ENCODE measurements at regions not wholly inside any gene's neighbourhood (a gene's known extent, or its start where the extent isn't known, plus 50 kb on each side); places are given as distances from the start of the nearest gene placed in this dataset.
A peak's percentile ranks its signal among the peaks of the same experiment; 100 is the strongest.

GRCh38 chr10:89857431-89858042 lies 156.1 kb downstream of the KIF20B start:
- H3K27me3 ChIP-seq (ENCODE audit: low read depth, low read length) = no peaks in the 10 kb centered on the region
- H3K4me3 ChIP-seq (ENCODE audit: low read depth in 1 of 2, low read length in 2 of 2) = no peak overlapping the region
- H3K9me3 ChIP-seq (ENCODE audit: control insufficient read depth in 1 of 2, low read length in 2 of 2) = no peaks in the 10 kb centered on the region
- no peaks in the 10 kb centered on the region for H3K36me3 ChIP-seq (ENCODE audit: control insufficient read depth in 1 of 2, insufficient read depth in 2 of 2, low read length in 2 of 2)
- no peaks in the 10 kb centered on the region for H3K4me1 ChIP-seq (ENCODE audit: control insufficient read depth in 1 of 2, insufficient read depth in 2 of 2, low read length in 2 of 2)
- H3K27ac ChIP-seq (ENCODE audit: low read length) = no peak overlapping the region

- Histone ChIP-seq H3K9me3 (ENCODE audit: control insufficient read depth in 1 of 2, low read length in 2 of 2) (no peaks in the 10 kb centered on the region), H3K36me3 (ENCODE audit: control insufficient read depth in 1 of 2, insufficient read depth in 2 of 2, low read length in 2 of 2) (no peaks in the 10 kb centered on the region), H3K27me3 (ENCODE audit: low read depth, low read length) (no peaks in the 10 kb centered on the region), H3K4me1 (ENCODE audit: control insufficient read depth in 1 of 2, insufficient read depth in 2 of 2, low read length in 2 of 2) (no peaks in the 10 kb centered on the region), H3K27ac (ENCODE audit: low read length) (peak overlapping the region; percentile 45), H3K4me3 (ENCODE audit: low read depth in 1 of 2, low read length in 2 of 2) (peak overlapping the region in 1 of 2 donors; percentile 45)
These were observed 159.8 kb downstream of the KIF20B start for GRCh38 chr10:89861199-89861573.

GRCh38 chr10:89861584-89862301 lies 160.4 kb downstream of the KIF20B start:
- Histone ChIP-seq H3K36me3 (ENCODE audit: control insufficient read depth in 1 of 2, insufficient read depth in 2 of 2, low read length in 2 of 2) (no peaks in the 10 kb centered on the region), H3K27me3 (ENCODE audit: low read depth, low read length) (no peaks in the 10 kb centered on the region), H3K4me3 (ENCODE audit: low read depth in 1 of 2, low read length in 2 of 2) (no peak overlapping the region), H3K27ac (ENCODE audit: low read length) (peak overlapping the region; percentile 24), H3K4me1 (ENCODE audit: control insufficient read depth in 1 of 2, insufficient read depth in 2 of 2, low read length in 2 of 2) (no peaks in the 10 kb centered on the region), H3K9me3 (ENCODE audit: control insufficient read depth in 1 of 2, low read length in 2 of 2) (no peaks in the 10 kb centered on the region)

GRCh38 chr10:89867964-89868363 lies 166.6 kb downstream of the KIF20B start:
- Histone ChIP-seq H3K36me3 (ENCODE audit: control insufficient read depth in 1 of 2, insufficient read depth in 2 of 2, low read length in 2 of 2) (no peaks in the 10 kb centered on the region), H3K4me1 (ENCODE audit: control insufficient read depth in 1 of 2, insufficient read depth in 2 of 2, low read length in 2 of 2) (no peaks in the 10 kb centered on the region), H3K27ac (ENCODE audit: low read length) (no peak overlapping the region), H3K9me3 (ENCODE audit: control insufficient read depth in 1 of 2, low read length in 2 of 2) (no peaks in the 10 kb centered on the region), H3K27me3 (ENCODE audit: low read depth, low read length) (no peaks in the 10 kb centered on the region), H3K4me3 (ENCODE audit: low read depth in 1 of 2, low read length in 2 of 2) (no peak overlapping the region)

GRCh38 chr10:89869180-89869579 lies 167.8 kb downstream of the KIF20B start:
- Histone ChIP-seq H3K27ac (ENCODE audit: low read length) (no peak overlapping the region), H3K36me3 (ENCODE audit: control insufficient read depth in 1 of 2, insufficient read depth in 2 of 2, low read length in 2 of 2) (no peaks in the 10 kb centered on the region), H3K4me1 (ENCODE audit: control insufficient read depth in 1 of 2, insufficient read depth in 2 of 2, low read length in 2 of 2) (no peaks in the 10 kb centered on the region)

GRCh38 chr10:89869592-89870156 lies 168.3 kb downstream of the KIF20B start:
- Histone ChIP-seq H3K4me3 (ENCODE audit: low read depth in 1 of 2, low read length in 2 of 2) (no peak overlapping the region), H3K36me3 (ENCODE audit: control insufficient read depth in 1 of 2, insufficient read depth in 2 of 2, low read length in 2 of 2) (no peaks in the 10 kb centered on the region), H3K4me1 (ENCODE audit: control insufficient read depth in 1 of 2, insufficient read depth in 2 of 2, low read length in 2 of 2) (no peaks in the 10 kb centered on the region), H3K9me3 (ENCODE audit: control insufficient read depth in 1 of 2, low read length in 2 of 2) (no peaks in the 10 kb centered on the region), H3K27me3 (ENCODE audit: low read depth, low read length) (no peaks in the 10 kb centered on the region), H3K27ac (ENCODE audit: low read length) (no peak overlapping the region)

More at GRCh38 chr10:89869180-89869579, 167.8 kb downstream of the KIF20B start:
- Histone ChIP-seq H3K27me3 (ENCODE audit: low read depth, low read length) (no peaks in the 10 kb centered on the region), H3K4me3 (ENCODE audit: low read depth in 1 of 2, low read length in 2 of 2) (no peak overlapping the region), H3K9me3 (ENCODE audit: control insufficient read depth in 1 of 2, low read length in 2 of 2) (no peaks in the 10 kb centered on the region)

GRCh38 chr10:89870936-89871335 lies 169.5 kb downstream of the KIF20B start:
- no peak overlapping the region for H3K4me3 ChIP-seq (ENCODE audit: low read depth in 1 of 2, low read length in 2 of 2)
- H3K27me3 ChIP-seq (ENCODE audit: low read depth, low read length) = no peaks in the 10 kb centered on the region
- H3K4me1 ChIP-seq (ENCODE audit: control insufficient read depth in 1 of 2, insufficient read depth in 2 of 2, low read length in 2 of 2) = no peaks in the 10 kb centered on the region
- H3K36me3 ChIP-seq (ENCODE audit: control insufficient read depth in 1 of 2, insufficient read depth in 2 of 2, low read length in 2 of 2) = no peaks in the 10 kb centered on the region
- no peak overlapping the region for H3K27ac ChIP-seq (ENCODE audit: low read length)
- no peaks in the 10 kb centered on the region for H3K9me3 ChIP-seq (ENCODE audit: control insufficient read depth in 1 of 2, low read length in 2 of 2)

- H3K27me3 ChIP-seq (ENCODE audit: low read depth, low read length) = no peaks in the 10 kb centered on the region
- no peaks in the 10 kb centered on the region for H3K36me3 ChIP-seq (ENCODE audit: control insufficient read depth in 1 of 2, insufficient read depth in 2 of 2, low read length in 2 of 2)
- no peak overlapping the region for H3K4me3 ChIP-seq (ENCODE audit: low read depth in 1 of 2, low read length in 2 of 2)
- H3K27ac ChIP-seq (ENCODE audit: low read length) = no peak overlapping the region
- H3K4me1 ChIP-seq (ENCODE audit: control insufficient read depth in 1 of 2, insufficient read depth in 2 of 2, low read length in 2 of 2) = no peaks in the 10 kb centered on the region
- no peaks in the 10 kb centered on the region for H3K9me3 ChIP-seq (ENCODE audit: control insufficient read depth in 1 of 2, low read length in 2 of 2)
These were observed 171.7 kb downstream of the KIF20B start for GRCh38 chr10:89873055-89873454.

GRCh38 chr10:89875557-89875956 lies 174.2 kb downstream of the KIF20B start:
- H3K9me3 ChIP-seq (ENCODE audit: control insufficient read depth in 1 of 2, low read length in 2 of 2) = peaks cover 0 to 2% of the 10 kb centered on the region in 2 donors
- H3K27ac ChIP-seq (ENCODE audit: low read length) = no peak overlapping the region
- no peaks in the 10 kb centered on the region for H3K4me1 ChIP-seq (ENCODE audit: control insufficient read depth in 1 of 2, insufficient read depth in 2 of 2, low read length in 2 of 2)
- no peaks in the 10 kb centered on the region for H3K27me3 ChIP-seq (ENCODE audit: low read depth, low read length)
- H3K4me3 ChIP-seq (ENCODE audit: low read depth in 1 of 2, low read length in 2 of 2) = no peak overlapping the region
- no peaks in the 10 kb centered on the region for H3K36me3 ChIP-seq (ENCODE audit: control insufficient read depth in 1 of 2, insufficient read depth in 2 of 2, low read length in 2 of 2)

GRCh38 chr10:89879121-89879520 lies 177.7 kb downstream of the KIF20B start:
- no peaks in the 10 kb centered on the region for H3K4me1 ChIP-seq (ENCODE audit: control insufficient read depth in 1 of 2, insufficient read depth in 2 of 2, low read length in 2 of 2)
- H3K36me3 ChIP-seq (ENCODE audit: control insufficient read depth in 1 of 2, insufficient read depth in 2 of 2, low read length in 2 of 2) = no peaks in the 10 kb centered on the region
- H3K27me3 ChIP-seq (ENCODE audit: low read depth, low read length) = no peaks in the 10 kb centered on the region
- H3K27ac ChIP-seq (ENCODE audit: low read length) = no peak overlapping the region
- peaks cover 0 to 2% of the 10 kb centered on the region in 2 donors for H3K9me3 ChIP-seq (ENCODE audit: control insufficient read depth in 1 of 2, low read length in 2 of 2)
- H3K4me3 ChIP-seq (ENCODE audit: low read depth in 1 of 2, low read length in 2 of 2) = no peak overlapping the region

- Histone ChIP-seq H3K27me3 (ENCODE audit: low read depth, low read length) (no peaks in the 10 kb centered on the region), H3K4me1 (ENCODE audit: control insufficient read depth in 1 of 2, insufficient read depth in 2 of 2, low read length in 2 of 2) (no peaks in the 10 kb centered on the region), H3K4me3 (ENCODE audit: low read depth in 1 of 2, low read length in 2 of 2) (peak overlapping the region in 1 of 2 donors; percentile 17), H3K9me3 (ENCODE audit: control insufficient read depth in 1 of 2, low read length in 2 of 2) (no peaks in the 10 kb centered on the region), H3K27ac (ENCODE audit: low read length) (peak overlapping the region; percentile 20), H3K36me3 (ENCODE audit: control insufficient read depth in 1 of 2, insufficient read depth in 2 of 2, low read length in 2 of 2) (no peaks in the 10 kb centered on the region)
These were observed 186.0 kb downstream of the KIF20B start for GRCh38 chr10:89887406-89887805.
